GM12874 (cell line): ENCODE measurements at regions not wholly inside any gene's neighbourhood (a gene's known extent, or its start where the extent isn't known, plus 50 kb on each side); places are given as distances from the start of the nearest gene placed in this dataset.

Experiments
- TF ChIP-seq, protein P1 (sequence below): IDR thresholded peaks from 2 replicates; pipeline ENCODE4 v1.5.1; 2011; ENCODE audit warnings: low read depth, mild to moderate bottlenecking, control low read depth, low read length, moderate library complexity; ENCODE audit not compliant: insufficient read depth

DNA sequence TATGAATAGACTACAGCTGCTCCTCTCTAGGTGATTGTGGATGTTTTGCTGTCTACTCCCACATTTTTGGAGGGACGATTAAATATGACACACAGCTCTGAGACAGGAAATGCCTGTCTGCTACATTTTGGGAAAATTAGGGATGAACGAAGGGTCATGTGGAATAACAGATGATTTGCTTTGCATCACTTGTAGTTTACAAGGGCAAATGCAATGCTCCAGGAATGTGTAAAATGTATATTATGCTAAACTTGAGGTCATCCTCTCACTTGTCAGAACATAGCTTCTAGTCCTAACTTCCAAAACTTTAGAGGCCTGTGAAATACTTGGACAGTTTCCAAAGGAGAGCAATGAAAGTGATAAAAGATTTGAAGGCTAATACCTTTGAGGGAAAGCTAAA is 284.2 kb upstream of the DACH1 start:
- TF ChIP-seq, protein P1, sequence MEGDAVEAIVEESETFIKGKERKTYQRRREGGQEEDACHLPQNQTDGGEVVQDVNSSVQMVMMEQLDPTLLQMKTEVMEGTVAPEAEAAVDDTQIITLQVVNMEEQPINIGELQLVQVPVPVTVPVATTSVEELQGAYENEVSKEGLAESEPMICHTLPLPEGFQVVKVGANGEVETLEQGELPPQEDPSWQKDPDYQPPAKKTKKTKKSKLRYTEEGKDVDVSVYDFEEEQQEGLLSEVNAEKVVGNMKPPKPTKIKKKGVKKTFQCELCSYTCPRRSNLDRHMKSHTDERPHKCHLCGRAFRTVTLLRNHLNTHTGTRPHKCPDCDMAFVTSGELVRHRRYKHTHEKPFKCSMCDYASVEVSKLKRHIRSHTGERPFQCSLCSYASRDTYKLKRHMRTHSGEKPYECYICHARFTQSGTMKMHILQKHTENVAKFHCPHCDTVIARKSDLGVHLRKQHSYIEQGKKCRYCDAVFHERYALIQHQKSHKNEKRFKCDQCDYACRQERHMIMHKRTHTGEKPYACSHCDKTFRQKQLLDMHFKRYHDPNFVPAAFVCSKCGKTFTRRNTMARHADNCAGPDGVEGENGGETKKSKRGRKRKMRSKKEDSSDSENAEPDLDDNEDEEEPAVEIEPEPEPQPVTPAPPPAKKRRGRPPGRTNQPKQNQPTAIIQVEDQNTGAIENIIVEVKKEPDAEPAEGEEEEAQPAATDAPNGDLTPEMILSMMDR, result no peak

DNA sequence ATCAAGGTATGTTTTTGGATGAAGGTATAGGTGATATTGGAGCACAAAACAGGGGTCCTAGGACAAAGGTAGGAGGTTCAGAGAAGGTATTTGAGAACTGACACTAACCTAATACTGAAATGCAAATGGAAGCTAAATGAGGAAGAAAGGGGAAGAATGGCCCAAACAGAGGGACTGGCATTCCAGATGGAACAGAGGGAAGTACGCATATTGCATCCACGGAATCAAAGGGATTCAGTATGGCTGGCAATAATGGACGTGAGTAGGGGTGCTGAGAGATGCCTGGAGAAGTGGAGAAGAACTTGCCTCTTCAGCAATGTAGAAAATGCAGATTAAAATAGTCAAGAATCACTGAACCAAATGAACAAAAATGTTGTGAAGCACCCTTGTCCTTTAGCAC is 283.5 kb upstream of the DACH1 start:
- TF ChIP-seq, protein P1, result no peak

DNA sequence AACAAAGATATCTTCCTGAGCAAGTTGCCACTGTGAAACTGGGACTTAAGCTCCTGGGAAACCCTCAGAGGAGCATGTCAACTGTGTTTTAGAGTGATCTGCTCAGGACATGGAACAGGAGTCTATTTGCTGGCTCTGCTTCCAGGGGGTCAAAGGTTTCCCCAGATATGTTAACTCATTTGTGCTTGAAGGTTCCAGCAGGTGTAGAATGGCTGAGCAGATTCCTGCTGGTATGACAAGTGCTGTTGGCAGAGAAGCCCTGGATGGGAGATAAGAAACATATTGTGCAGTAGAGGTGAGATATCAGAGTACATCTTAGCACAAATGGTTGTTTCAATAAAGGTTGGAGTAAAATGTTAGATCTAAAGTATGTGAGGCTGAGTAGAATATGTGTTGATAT is 282.7 kb upstream of the DACH1 start:
- TF ChIP-seq, protein P1, result no peak

DNA sequence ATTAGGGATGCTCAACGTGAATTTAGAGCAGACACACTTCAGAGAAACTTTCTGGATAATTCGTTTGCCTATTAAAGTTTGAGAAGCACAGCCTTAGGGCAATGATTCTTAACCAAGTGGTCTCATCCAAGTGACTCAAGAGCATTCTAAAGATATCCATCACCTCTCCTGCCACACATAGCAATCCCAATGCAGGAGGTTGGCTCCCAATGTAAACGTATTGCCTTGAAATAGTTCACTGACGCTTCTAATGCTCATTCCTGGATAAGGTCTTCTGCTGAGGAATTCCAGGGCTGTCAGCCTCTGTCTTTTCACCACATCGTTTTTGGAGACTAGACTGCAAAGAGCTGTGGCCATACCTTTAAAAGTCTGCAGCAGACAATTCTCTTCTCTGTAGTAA is 279.8 kb upstream of the DACH1 start:
- TF ChIP-seq, protein P1, result no peak

DNA sequence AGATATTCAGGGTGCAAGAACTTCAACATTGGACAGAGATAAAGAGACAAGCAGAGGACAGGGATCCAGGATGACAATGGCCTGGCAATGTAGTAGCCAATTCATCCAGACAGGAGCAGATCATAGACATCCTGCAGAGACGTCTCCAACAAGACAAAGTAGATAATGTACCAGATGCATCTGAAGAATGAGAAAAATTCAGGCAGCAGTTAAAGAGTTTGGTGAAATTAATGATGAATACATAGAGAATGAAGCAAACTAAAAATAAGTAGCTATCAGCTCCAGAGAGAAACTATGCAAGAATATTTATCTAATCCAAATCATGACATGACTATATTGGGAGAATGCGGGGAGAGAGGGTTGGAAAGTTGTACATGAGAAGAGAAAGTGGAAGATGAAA is 278.4 kb upstream of the DACH1 start:
- TF ChIP-seq, protein P1, result no peak

DNA sequence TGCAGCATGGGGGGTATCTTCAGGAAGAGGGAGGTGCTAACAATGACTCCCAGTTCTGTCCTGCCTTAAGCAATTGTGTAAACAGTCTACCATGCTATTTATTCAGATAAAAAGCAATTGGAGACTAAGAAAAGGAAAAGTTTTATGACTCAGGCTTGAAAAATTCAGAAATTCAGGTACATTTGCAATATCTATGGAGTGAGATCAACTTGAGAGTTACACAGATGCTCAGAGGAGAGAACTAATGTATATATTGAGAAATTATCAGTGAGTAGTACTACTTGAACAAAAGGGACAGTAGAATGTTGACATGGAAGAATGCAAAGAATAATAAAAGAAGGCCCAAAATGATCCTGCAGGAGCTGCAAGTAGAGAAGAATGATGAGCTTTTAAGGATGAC is 277.6 kb upstream of the DACH1 start:
- TF ChIP-seq, protein P1, result no peak

DNA sequence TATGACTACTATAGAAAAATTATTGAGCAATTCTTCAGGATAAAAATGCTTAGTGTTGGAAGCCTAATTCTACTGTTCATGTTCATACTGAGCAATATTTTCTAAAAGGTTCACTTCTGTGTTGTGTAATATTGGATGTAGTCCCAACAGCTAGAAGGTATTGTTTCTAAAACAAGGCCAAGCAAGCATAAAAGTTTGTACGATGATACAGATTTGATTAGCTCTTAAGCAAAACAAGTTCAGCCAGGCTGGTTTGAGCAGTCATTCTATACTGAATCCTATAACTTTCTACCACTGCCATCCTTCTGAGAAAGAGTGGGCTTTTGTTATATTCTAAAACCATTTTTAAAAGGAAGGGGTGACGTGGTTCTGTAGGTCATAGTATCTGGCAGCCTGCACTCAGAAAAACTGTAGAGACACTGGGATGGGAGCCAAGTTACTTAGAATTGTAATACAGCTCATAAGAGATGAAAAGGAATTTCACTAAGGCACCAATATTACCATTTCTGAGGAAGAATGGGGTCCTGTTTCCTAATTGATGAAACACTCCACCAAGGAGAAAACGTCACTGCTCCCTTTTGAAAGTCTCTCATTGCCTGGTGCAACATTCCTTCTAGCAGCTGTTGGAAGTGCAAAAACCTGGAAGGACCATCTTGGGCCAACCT is 275.0 kb upstream of the DACH1 start:
- TF ChIP-seq, protein P1, result no peak

DNA sequence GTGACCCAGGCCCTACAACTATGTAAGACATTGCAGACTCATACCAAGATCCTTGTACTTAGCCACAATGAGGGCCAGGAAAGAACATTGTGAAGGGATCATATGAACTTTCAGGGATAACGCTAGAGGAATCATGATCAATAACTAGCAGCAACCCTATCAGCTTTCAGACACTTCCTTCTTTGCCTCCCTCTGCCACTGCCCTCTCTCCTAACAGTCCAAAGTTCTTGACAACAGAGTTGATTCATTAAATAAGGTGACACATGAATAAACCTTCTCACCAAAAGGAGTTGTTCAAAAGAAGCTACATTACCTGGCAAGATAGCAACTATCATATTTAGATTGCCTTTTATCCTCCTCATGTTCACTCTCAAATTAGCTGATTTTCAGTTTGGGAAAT is 272.2 kb upstream of the DACH1 start:
- TF ChIP-seq, protein P1, result no peak
